ENCODE measurements at regions not wholly inside any gene's neighbourhood (a gene's known extent, or its start where the extent isn't known, plus 50 kb on each side); places are given as distances from the start of the nearest gene placed in this dataset.

GRCh38 chr5:176748967-176749935 is 61.1 kb upstream of the UNC5A start:
- BruUV-seq (replicated peaks) = no TSS peak

GRCh38 chr5:176750144-176750543 is 60.2 kb upstream of the UNC5A start:
- no peaks in the 10 kb centered on the region for H3K9me3 ChIP-seq (replicated peaks; ENCODE audit: control insufficient read depth, insufficient read depth, low read length)
- no peaks in the 10 kb centered on the region for H3K4me1 ChIP-seq (ENCODE audit: control insufficient read depth, extremely low read depth, insufficient read depth, low read length)
- no peak overlapping the region for H3K9ac ChIP-seq (replicated peaks; ENCODE audit: extremely low read depth, insufficient read depth, low read length)
- peaks cover 13 to 18% of the 10 kb centered on the region in 2 experiments for H3K27me3 ChIP-seq (ENCODE audit: control insufficient read depth in 2 of 2, insufficient read depth in 2 of 2, low read length in 2 of 2)
- no peak overlapping the region for H3K4me3 ChIP-seq (replicated peaks in 1 of 3; ENCODE audit: insufficient read depth in 1 of 3, low read depth in 1 of 3, low read length in 3 of 3)
- no peak overlapping the region for H2AFZ ChIP-seq (ENCODE audit: low read depth, low read length)
- no peak overlapping the region for H3K27ac ChIP-seq (ENCODE audit: insufficient read depth, low read depth, low read length)
- no TSS peak for BruUV-seq (replicated peaks)
- no peaks in the 10 kb centered on the region for H3K79me2 ChIP-seq (ENCODE audit: control insufficient read depth, insufficient read depth, low read length)
- dilution Hi-C loops (cut with MboI; ENCODE audit: extremely low pct_ligation_motif_present, low sequenced_read_pairs) = no loop called here
- TF ChIP-seq POLR2AphosphoS5 (IDR thresholded peaks at IDR 0.05; ENCODE audit: insufficient read depth, low read depth, low read length) (no peak), EZH2 (IDR thresholded peaks at IDR 0.05; ENCODE audit: borderline replicate concordance, low read depth, low read length, severe bottlenecking) (no peak), FOS (IDR thresholded peaks at IDR 0.05; ENCODE audit: borderline replicate concordance, insufficient read depth, low read length) (no peak), GATA2 (IDR thresholded peaks at IDR 0.05; ENCODE audit: insufficient read depth, insufficient read length, low read depth, low read length) (no peak), MYC (IDR thresholded peaks at IDR 0.05; ENCODE audit: low read depth, low read length) (no peak), CTCF (IDR thresholded peaks at IDR 0.05; ENCODE audit: extremely low read depth in 1 of 2, insufficient read depth in 1 of 2, low read depth in 1 of 2, low read length in 2 of 2) (no peak), JUN (IDR thresholded peaks at IDR 0.05; ENCODE audit: borderline replicate concordance, insufficient read depth, insufficient read length, low read depth) (no peak), MAX (IDR thresholded peaks at IDR 0.05; ENCODE audit: insufficient read depth, insufficient read length) (no peak), POLR2A (IDR thresholded peaks at IDR 0.05; ENCODE audit: low read depth, low read length) (no peak)
- H3K36me3 ChIP-seq (ENCODE audit: control insufficient read depth in 2 of 2, extremely low read depth in 1 of 2, insufficient read depth in 2 of 2, low read length in 2 of 2) = no peaks in the 10 kb centered on the region
- H3K4me2 ChIP-seq (ENCODE audit: insufficient read depth, low read length) = no peak overlapping the region
- DNase-seq (ENCODE audit: low read depth, low spot score) (no peak), FAIRE-seq (no peak)
- intact Hi-C loops (cut with micrococcal nuclease) = no loop called here
- H4K20me1 ChIP-seq (replicated peaks; ENCODE audit: control insufficient read depth, extremely low read depth, insufficient read depth, low read length) = no peaks in the 10 kb centered on the region
- no peaks in the 10 kb centered on the region for H3K9me1 ChIP-seq (replicated peaks; ENCODE audit: control insufficient read depth, extremely low read depth, insufficient read depth, low read length)
- POLR2A ChIA-PET = no interaction called here
- CTCF ChIA-PET = no interaction called here

More at GRCh38 chr5:176748967-176749935, 61.1 kb upstream of the UNC5A start:
- intact Hi-C loops (cut with micrococcal nuclease) (no loop called here), dilution Hi-C loops (cut with MboI; ENCODE audit: extremely low pct_ligation_motif_present, low sequenced_read_pairs) (no loop called here)
- H3K9ac ChIP-seq (replicated peaks; ENCODE audit: extremely low read depth, insufficient read depth, low read length) = no peak overlapping the region
- H3K79me2 ChIP-seq (ENCODE audit: control insufficient read depth, insufficient read depth, low read length) = no peaks in the 10 kb centered on the region
- no peaks in the 10 kb centered on the region for H3K4me1 ChIP-seq (ENCODE audit: control insufficient read depth, extremely low read depth, insufficient read depth, low read length)
- no peak for FAIRE-seq
- H3K36me3 ChIP-seq (ENCODE audit: control insufficient read depth in 2 of 2, extremely low read depth in 1 of 2, insufficient read depth in 2 of 2, low read length in 2 of 2) = no peaks in the 10 kb centered on the region
- H3K4me3 ChIP-seq (replicated peaks in 1 of 3; ENCODE audit: insufficient read depth in 1 of 3, low read depth in 1 of 3, low read length in 3 of 3) = no peak overlapping the region
- peaks cover 20 to 27% of the 10 kb centered on the region in 2 experiments for H3K27me3 ChIP-seq (ENCODE audit: control insufficient read depth in 2 of 2, insufficient read depth in 2 of 2, low read length in 2 of 2)
- H2AFZ ChIP-seq (ENCODE audit: low read depth, low read length) = no peak overlapping the region
- H3K9me1 ChIP-seq (replicated peaks; ENCODE audit: control insufficient read depth, extremely low read depth, insufficient read depth, low read length) = no peaks in the 10 kb centered on the region
- ChIA-PET POLR2A (no interaction called here), CTCF (no interaction called here)
- H3K27ac ChIP-seq (ENCODE audit: insufficient read depth, low read depth, low read length) = no peak overlapping the region
- no peak for TF ChIP-seq GATA2 (IDR thresholded peaks at IDR 0.05; ENCODE audit: insufficient read depth, insufficient read length, low read depth, low read length)
- TF ChIP-seq MAX (IDR thresholded peaks at IDR 0.05; ENCODE audit: insufficient read depth, insufficient read length) = no peak
- no peak for TF ChIP-seq POLR2A (IDR thresholded peaks at IDR 0.05; ENCODE audit: low read depth, low read length)
- TF ChIP-seq POLR2AphosphoS5 (IDR thresholded peaks at IDR 0.05; ENCODE audit: insufficient read depth, low read depth, low read length) = no peak
- no peak for TF ChIP-seq EZH2 (IDR thresholded peaks at IDR 0.05; ENCODE audit: borderline replicate concordance, low read depth, low read length, severe bottlenecking)
- TF ChIP-seq FOS (IDR thresholded peaks at IDR 0.05; ENCODE audit: borderline replicate concordance, insufficient read depth, low read length) = no peak
- no peaks in the 10 kb centered on the region for H4K20me1 ChIP-seq (replicated peaks; ENCODE audit: control insufficient read depth, extremely low read depth, insufficient read depth, low read length)
- H3K4me2 ChIP-seq (ENCODE audit: insufficient read depth, low read length) = no peak overlapping the region
- H3K9me3 ChIP-seq (replicated peaks; ENCODE audit: control insufficient read depth, insufficient read depth, low read length) = no peaks in the 10 kb centered on the region
- DNase-seq (ENCODE audit: low read depth, low spot score) = no peak

Data from endothelial cell of umbilical vein (primary cell).